OCI-LY1 (cell line): ENCODE measurements at regions not wholly inside any gene's neighbourhood (a gene's known extent, or its start where the extent isn't known, plus 50 kb on each side); places are given as distances from the start of the nearest gene placed in this dataset.

Experiments
- CTCF ChIP-seq: fragments of 200-600 bp; sonication (generic), shearing (Covaris generic); IDR thresholded peaks from 2 replicates; pipeline ENCODE4 v1.5.1; 2017; ENCODE audit warnings: mild to moderate bottlenecking, antibody characterized with exemption, low read length, moderate library complexity, mixed read lengths
- EZH2 ChIP-seq: fragments of 200-600 bp; sonication (generic), shearing (Covaris generic); IDR thresholded peaks from 2 replicates; pipeline ENCODE4 v1.8.0; 2017; ENCODE audit warnings: borderline replicate concordance, mixed run types, mild to moderate bottlenecking, antibody characterized with exemption, low read length, moderate library complexity, mixed read lengths

GRCh38 chr14:88940671-88941070 is 116.2 kb downstream of the TTC8 start:
- TF ChIP-seq CTCF = no peak
- no peak for TF ChIP-seq EZH2
